ENCODE measurements at regions not wholly inside any gene's neighbourhood (a gene's known extent, or its start where the extent isn't known, plus 50 kb on each side); places are given as distances from the start of the nearest gene placed in this dataset.

DNA sequence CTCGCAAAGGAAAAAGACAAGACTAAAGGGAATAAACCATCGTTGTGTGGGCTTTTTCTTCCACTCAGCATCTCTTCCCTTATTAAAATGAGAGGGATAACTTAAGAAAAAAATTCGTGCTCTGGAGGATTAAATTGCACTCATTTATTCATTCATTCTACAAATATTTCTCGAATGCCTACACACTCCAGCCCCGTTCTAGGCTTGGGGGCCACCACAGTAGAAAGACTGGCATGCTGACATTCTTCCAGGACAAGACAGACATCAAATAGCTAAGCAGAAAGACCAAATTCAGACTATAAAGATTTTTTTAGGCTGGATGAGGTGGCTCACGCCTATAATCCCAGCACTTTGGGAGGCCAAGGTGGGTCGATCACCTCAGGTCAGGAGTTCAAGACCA is 65.3 kb upstream of the IL12A start:
- TF ChIP-seq, protein P1, sequence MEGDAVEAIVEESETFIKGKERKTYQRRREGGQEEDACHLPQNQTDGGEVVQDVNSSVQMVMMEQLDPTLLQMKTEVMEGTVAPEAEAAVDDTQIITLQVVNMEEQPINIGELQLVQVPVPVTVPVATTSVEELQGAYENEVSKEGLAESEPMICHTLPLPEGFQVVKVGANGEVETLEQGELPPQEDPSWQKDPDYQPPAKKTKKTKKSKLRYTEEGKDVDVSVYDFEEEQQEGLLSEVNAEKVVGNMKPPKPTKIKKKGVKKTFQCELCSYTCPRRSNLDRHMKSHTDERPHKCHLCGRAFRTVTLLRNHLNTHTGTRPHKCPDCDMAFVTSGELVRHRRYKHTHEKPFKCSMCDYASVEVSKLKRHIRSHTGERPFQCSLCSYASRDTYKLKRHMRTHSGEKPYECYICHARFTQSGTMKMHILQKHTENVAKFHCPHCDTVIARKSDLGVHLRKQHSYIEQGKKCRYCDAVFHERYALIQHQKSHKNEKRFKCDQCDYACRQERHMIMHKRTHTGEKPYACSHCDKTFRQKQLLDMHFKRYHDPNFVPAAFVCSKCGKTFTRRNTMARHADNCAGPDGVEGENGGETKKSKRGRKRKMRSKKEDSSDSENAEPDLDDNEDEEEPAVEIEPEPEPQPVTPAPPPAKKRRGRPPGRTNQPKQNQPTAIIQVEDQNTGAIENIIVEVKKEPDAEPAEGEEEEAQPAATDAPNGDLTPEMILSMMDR (IDR thresholded peaks at IDR 0.05; ENCODE audit: poor library complexity, severe bottlenecking) = no peak
- TF ChIP-seq, protein P2, sequence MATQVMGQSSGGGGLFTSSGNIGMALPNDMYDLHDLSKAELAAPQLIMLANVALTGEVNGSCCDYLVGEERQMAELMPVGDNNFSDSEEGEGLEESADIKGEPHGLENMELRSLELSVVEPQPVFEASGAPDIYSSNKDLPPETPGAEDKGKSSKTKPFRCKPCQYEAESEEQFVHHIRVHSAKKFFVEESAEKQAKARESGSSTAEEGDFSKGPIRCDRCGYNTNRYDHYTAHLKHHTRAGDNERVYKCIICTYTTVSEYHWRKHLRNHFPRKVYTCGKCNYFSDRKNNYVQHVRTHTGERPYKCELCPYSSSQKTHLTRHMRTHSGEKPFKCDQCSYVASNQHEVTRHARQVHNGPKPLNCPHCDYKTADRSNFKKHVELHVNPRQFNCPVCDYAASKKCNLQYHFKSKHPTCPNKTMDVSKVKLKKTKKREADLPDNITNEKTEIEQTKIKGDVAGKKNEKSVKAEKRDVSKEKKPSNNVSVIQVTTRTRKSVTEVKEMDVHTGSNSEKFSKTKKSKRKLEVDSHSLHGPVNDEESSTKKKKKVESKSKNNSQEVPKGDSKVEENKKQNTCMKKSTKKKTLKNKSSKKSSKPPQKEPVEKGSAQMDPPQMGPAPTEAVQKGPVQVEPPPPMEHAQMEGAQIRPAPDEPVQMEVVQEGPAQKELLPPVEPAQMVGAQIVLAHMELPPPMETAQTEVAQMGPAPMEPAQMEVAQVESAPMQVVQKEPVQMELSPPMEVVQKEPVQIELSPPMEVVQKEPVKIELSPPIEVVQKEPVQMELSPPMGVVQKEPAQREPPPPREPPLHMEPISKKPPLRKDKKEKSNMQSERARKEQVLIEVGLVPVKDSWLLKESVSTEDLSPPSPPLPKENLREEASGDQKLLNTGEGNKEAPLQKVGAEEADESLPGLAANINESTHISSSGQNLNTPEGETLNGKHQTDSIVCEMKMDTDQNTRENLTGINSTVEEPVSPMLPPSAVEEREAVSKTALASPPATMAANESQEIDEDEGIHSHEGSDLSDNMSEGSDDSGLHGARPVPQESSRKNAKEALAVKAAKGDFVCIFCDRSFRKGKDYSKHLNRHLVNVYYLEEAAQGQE (IDR thresholded peaks at IDR 0.05; ENCODE audit: borderline replicate concordance) = no peak
- TF ChIP-seq POLR2AphosphoS5 (IDR thresholded peaks at IDR 0.05) = no peak
- no peak for TF ChIP-seq EZH2 (IDR thresholded peaks at IDR 0.05; ENCODE audit: borderline replicate concordance, insufficient read depth, low read length, poor library complexity, severe bottlenecking)
- TF ChIP-seq EP300 (conservative IDR thresholded peaks at IDR 0.05; ENCODE audit: poor library complexity, severe bottlenecking) = no peak
- TF ChIP-seq TAF1 (IDR thresholded peaks at IDR 0.05; ENCODE audit: low read depth) = no peak
- no peak for TF ChIP-seq SMC3 (conservative IDR thresholded peaks at IDR 0.05; ENCODE audit: poor library complexity)
- TF ChIP-seq MXI1 (conservative IDR thresholded peaks at IDR 0.05; ENCODE audit: poor library complexity, severe bottlenecking) = no peak

Data from neural cell (in vitro differentiated cells).